HEK293 (cell line): ENCODE measurements at regions not wholly inside any gene's neighbourhood (a gene's known extent, or its start where the extent isn't known, plus 50 kb on each side); places are given as distances from the start of the nearest gene placed in this dataset.

ENCODE experiments used
- CTCF ChIA-PET: fragments of 350-600 bp; formaldehyde crosslinking; extraction: SDS; loops from one replicate; lab custom pipeline; 2021; ENCODE audit warnings: antibody characterized with exemption; lab: Yijun Ruan, JAX
- POLR2A ChIA-PET: fragments of 300-600 bp; formaldehyde crosslinking; extraction: SDS; loops from one replicate; lab custom pipeline; 2020; ENCODE audit warnings: antibody characterized with exemption, inconsistent platforms; lab: Yijun Ruan, JAX
- H3K27ac ChIP-seq: fragments of 200-500 bp; sonication (Bioruptor generic); 2 replicates; pipeline ENCODE4 v1.5.1; 2014; ENCODE audit warnings: low read depth, low read length, control low read depth, inconsistent platforms; ENCODE audit errors: extremely low read depth
- H3K36me3 ChIP-seq, 2 experiments: fragments of 200-500 bp in 1 of 2; sonication (Bioruptor generic) in 1 of 2; 1 replicate in 1 of 2; 2 replicates in 1 of 2; pipeline ENCODE4 v1.5.1; 2014 to 2017; ENCODE audit warnings: inconsistent platforms in 2 of 2, low read length in 2 of 2; ENCODE audit not compliant: control insufficient read depth in 2 of 2, insufficient read depth in 1 of 2
- H3K4me1 ChIP-seq: fragments of 200-500 bp; sonication (Bioruptor generic); 2 replicates; pipeline ENCODE4 v1.5.1; 2014; ENCODE audit warnings: mild to moderate bottlenecking, low read length, inconsistent platforms; ENCODE audit not compliant: control insufficient read depth, insufficient read depth
- H3K4me3 ChIP-seq: 2 replicates; pipeline ENCODE4 v1.5.1; 2011; ENCODE audit warnings: low read depth, mild to moderate bottlenecking, control low read depth, low read length, moderate library complexity
- H3K9me3 ChIP-seq: fragments of 200-500 bp; sonication (Bioruptor generic); 2 replicates; pipeline ENCODE4 v1.5.1; 2014; ENCODE audit warnings: low read depth, low read length, inconsistent platforms; ENCODE audit not compliant: control insufficient read depth, insufficient read depth
- GLIS1 ChIP-seq: fragments of 450-650 bp; formaldehyde crosslinking; IDR thresholded peaks from 2 replicates; pipeline ENCODE4 v1.5.1; 2016; ENCODE audit warnings: missing biosample characterization, missing genetic modification characterization
- INSM2 ChIP-seq: fragments of 450-650 bp; formaldehyde crosslinking; IDR thresholded peaks from 2 replicates; pipeline ENCODE4 v1.5.1; 2016; ENCODE audit warnings: missing biosample characterization, missing genetic modification characterization
- TRIM28 ChIP-seq: IDR thresholded peaks from 2 replicates; pipeline ENCODE4 v1.6.1; 2011; ENCODE audit warnings: low read length, control low read depth, borderline replicate concordance
- ZBTB17 ChIP-seq: fragments of 450-650 bp; formaldehyde crosslinking; IDR thresholded peaks from 2 replicates; pipeline ENCODE4 v1.5.1; 2016; ENCODE audit warnings: missing biosample characterization, missing genetic modification characterization
- ZFHX2 ChIP-seq: fragments of 450-650 bp; formaldehyde crosslinking; conservative IDR thresholded peaks from 2 replicates; pipeline ENCODE4 v1.5.1; 2016; ENCODE audit warnings: missing biosample characterization, missing genetic modification characterization
- ZNF121 ChIP-seq: fragments of 450-650 bp; formaldehyde crosslinking; IDR thresholded peaks from 2 replicates; pipeline ENCODE4 v1.5.1; 2016; ENCODE audit warnings: missing biosample characterization, missing genetic modification characterization
- ZNF169 ChIP-seq: fragments of 450-650 bp; formaldehyde crosslinking; IDR thresholded peaks from 2 replicates; pipeline ENCODE4 v1.5.1; 2016; ENCODE audit warnings: missing biosample characterization, missing genetic modification characterization
- ZNF19 ChIP-seq: fragments of 450-650 bp; formaldehyde crosslinking; IDR thresholded peaks from 2 replicates; pipeline ENCODE4; 2016; ENCODE audit warnings: missing biosample characterization, missing genetic modification characterization, low read depth
- ZNF202 ChIP-seq: fragments of 450-650 bp; formaldehyde crosslinking; IDR thresholded peaks from 2 replicates; pipeline ENCODE4 v1.5.1; 2016; ENCODE audit warnings: missing biosample characterization, missing genetic modification characterization, borderline replicate concordance
- ZNF223 ChIP-seq: fragments of 450-650 bp; formaldehyde crosslinking; IDR thresholded peaks from 2 replicates; pipeline ENCODE4 v1.5.1; 2016; ENCODE audit warnings: missing biosample characterization, missing genetic modification characterization
- ZNF26 ChIP-seq: fragments of 450-650 bp; formaldehyde crosslinking; IDR thresholded peaks from 2 replicates; pipeline ENCODE4 v1.5.1; 2016; ENCODE audit warnings: missing biosample characterization, missing genetic modification characterization
- ZNF394 ChIP-seq: fragments of 450-650 bp; formaldehyde crosslinking; IDR thresholded peaks from 2 replicates; pipeline ENCODE4 v1.5.1; 2016; ENCODE audit warnings: missing biosample characterization, missing genetic modification characterization, mild to moderate bottlenecking, moderate library complexity, borderline replicate concordance
- ZNF548 ChIP-seq: fragments of 450-650 bp; formaldehyde crosslinking; IDR thresholded peaks from 2 replicates; pipeline ENCODE4 v1.5.1; 2016; ENCODE audit warnings: missing biosample characterization, missing genetic modification characterization
- ZNF654 ChIP-seq: fragments of 450-650 bp; formaldehyde crosslinking; IDR thresholded peaks from 2 replicates; pipeline ENCODE4 v1.5.1; 2016; ENCODE audit warnings: low read depth, missing biosample characterization, missing genetic modification characterization
- ZNF660 ChIP-seq: fragments of 450-650 bp; IDR thresholded peaks from 2 replicates; pipeline ENCODE4 v1.5.1; 2018; ENCODE audit warnings: missing biosample characterization, mild to moderate bottlenecking, missing genetic modification characterization
- TF ChIP-seq, protein P1 (sequence below): fragments of 450-650 bp; formaldehyde crosslinking; IDR thresholded peaks from 2 replicates; pipeline ENCODE4 v1.5.1; 2016; ENCODE audit warnings: missing biosample characterization, missing genetic modification characterization
- TF ChIP-seq, protein P2 (sequence below): fragments of 450-650 bp; formaldehyde crosslinking; IDR thresholded peaks from 2 replicates; pipeline ENCODE4 v1.5.1; 2017; ENCODE audit warnings: missing biosample characterization, missing genetic modification characterization

- TF ChIP-seq, protein P1, sequence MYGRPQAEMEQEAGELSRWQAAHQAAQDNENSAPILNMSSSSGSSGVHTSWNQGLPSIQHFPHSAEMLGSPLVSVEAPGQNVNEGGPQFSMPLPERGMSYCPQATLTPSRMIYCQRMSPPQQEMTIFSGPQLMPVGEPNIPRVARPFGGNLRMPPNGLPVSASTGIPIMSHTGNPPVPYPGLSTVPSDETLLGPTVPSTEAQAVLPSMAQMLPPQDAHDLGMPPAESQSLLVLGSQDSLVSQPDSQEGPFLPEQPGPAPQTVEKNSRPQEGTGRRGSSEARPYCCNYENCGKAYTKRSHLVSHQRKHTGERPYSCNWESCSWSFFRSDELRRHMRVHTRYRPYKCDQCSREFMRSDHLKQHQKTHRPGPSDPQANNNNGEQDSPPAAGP (tag by site-specific recombination) = no peak
- TF ChIP-seq ZNF19 (tag by site-specific recombination) = no peak
These were observed 327.0 kb upstream of the PLET1 start (continued) for GRCh38 chr11:112587664-112588063.

DNA sequence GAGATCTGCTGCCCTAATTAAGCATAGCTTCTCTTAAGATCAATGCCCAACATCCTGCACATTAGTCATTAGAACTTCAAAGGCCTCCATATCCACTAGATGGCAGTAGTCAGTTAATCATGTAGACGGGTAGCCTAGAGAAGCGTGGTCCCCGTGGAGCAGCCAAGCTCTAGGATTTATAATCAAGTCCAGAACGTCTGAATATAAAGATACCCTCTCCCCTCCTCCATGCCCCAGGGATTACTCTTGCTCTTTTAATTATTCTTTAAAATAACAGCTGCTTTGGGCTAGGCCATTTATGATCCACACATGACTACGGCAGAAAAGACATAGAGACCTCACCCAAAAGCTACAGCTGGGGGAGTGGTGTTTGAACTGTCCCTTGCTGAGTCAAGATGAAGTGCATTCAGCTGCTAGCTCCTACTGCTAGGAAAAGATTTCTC lies 327.6 kb upstream of the PLET1 start:
- Histone ChIP-seq H3K27ac (no peak overlapping the region), H3K36me3 (no peaks in the 10 kb centered on the region), H3K4me1 (no peaks in the 10 kb centered on the region), H3K9me3 (no peaks in the 10 kb centered on the region), H3K4me3 (no peak overlapping the region)
- TF ChIP-seq ZNF660 (tag by site-specific recombination) (peak; percentile 33; the same call in 1 of the 2 replicates), ZNF202 (tag by site-specific recombination) (no peak), ZNF654 (tag by site-specific recombination) (peak; percentile 79), ZFHX2 (tag by site-specific recombination) (no peak), ZBTB17 (tag by site-specific recombination) (peak; percentile 77), ZNF394 (tag by site-specific recombination) (peak; percentile 97), TRIM28 (0 out of 2 replicates have a peak, but pooled peaks have one; percentile 23), ZNF121 (tag by site-specific recombination) (no peak)
- TF ChIP-seq, protein P2, sequence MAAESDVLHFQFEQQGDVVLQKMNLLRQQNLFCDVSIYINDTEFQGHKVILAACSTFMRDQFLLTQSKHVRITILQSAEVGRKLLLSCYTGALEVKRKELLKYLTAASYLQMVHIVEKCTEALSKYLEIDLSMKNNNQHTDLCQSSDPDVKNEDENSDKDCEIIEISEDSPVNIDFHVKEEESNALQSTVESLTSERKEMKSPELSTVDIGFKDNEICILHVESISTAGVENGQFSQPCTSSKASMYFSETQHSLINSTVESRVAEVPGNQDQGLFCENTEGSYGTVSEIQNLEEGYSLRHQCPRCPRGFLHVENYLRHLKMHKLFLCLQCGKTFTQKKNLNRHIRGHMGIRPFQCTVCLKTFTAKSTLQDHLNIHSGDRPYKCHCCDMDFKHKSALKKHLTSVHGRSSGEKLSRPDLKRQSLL (tag by site-specific recombination) = 0 out of 2 replicates have a peak, but pooled peaks have one; percentile 32
- POLR2A ChIA-PET = interaction anchor here (1.4 kb wide), 1 partner anchor 196 kb away, joined by 8 read pairs; no protein-coding TSS in a partner anchor
- CTCF ChIA-PET = interaction anchor here (0.6 to 4.7 kb wide), 56 partner anchors 9 to 1467 kb away, joined by 3 to 80 read pairs (median 4); partner anchors contain the start of gene NCAM1

DNA sequence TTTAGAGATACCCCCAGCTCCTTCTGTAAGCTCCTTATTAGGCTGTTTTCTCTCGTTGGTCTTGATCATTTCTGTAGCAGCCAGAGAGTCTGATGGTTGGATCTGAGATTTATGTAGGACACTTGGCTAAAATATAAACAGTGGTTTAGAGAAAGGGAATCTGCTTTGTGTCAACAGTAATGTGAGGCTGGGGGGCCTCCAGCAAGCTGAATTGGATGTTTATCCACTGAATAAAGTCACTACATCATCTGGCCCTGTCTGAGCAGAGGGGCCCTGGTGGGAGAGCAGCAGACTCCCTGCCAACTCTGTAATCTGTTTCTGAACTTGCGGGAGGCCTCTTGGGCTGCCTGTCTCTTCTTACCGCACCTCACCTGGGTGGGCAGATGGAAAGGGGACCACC lies 328.5 kb upstream of the PLET1 start:
- POLR2A ChIA-PET = interaction anchor here (1.4 kb wide), 1 partner anchor 195 kb away, joined by 8 read pairs; no protein-coding TSS in a partner anchor
- no peaks in the 10 kb centered on the region for H3K4me1 ChIP-seq
- H3K27ac ChIP-seq = no peak overlapping the region
- H3K36me3 ChIP-seq = no peaks in the 10 kb centered on the region
- no peaks in the 10 kb centered on the region for H3K9me3 ChIP-seq
- CTCF ChIA-PET = interaction anchor here (0.7 to 4.7 kb wide), 18 partner anchors 8 to 699 kb away, joined by 3 to 80 read pairs (median 6); no protein-coding TSS in a partner anchor
- no peak overlapping the region for H3K4me3 ChIP-seq
- no peak for TF ChIP-seq ZNF548
- no peak for TF ChIP-seq INSM2 (tag by site-specific recombination)
- peak; percentile 58 for TF ChIP-seq GLIS1 (tag by site-specific recombination)
- TF ChIP-seq ZNF26 (tag by site-specific recombination) = no peak
- no peak for TF ChIP-seq ZNF223 (tag by site-specific recombination)
- TF ChIP-seq ZNF169 (tag by site-specific recombination) = no peak
